DND-41 (cell line): ENCODE measurements at regions not wholly inside any gene's neighbourhood (a gene's known extent, or its start where the extent isn't known, plus 50 kb on each side); places are given as distances from the start of the nearest gene placed in this dataset.

Experiments used
- CTCF ChIP-seq: IDR thresholded peaks from 2 replicates; pipeline ENCODE4 v1.5.1; 2012; ENCODE audit warnings: borderline replicate concordance, low read length, moderate library complexity, mild to moderate bottlenecking; ENCODE audit not compliant: poor library complexity, severe bottlenecking; ENCODE audit errors: extremely low read depth
- EZH2 ChIP-seq: IDR thresholded peaks from 3 replicates; pipeline ENCODE4 v1.6.1; 2012; ENCODE audit warnings: borderline replicate concordance, low read depth, mild to moderate bottlenecking, moderate library complexity, low read length, inconsistent platforms; ENCODE audit not compliant: severe bottlenecking

DNA sequence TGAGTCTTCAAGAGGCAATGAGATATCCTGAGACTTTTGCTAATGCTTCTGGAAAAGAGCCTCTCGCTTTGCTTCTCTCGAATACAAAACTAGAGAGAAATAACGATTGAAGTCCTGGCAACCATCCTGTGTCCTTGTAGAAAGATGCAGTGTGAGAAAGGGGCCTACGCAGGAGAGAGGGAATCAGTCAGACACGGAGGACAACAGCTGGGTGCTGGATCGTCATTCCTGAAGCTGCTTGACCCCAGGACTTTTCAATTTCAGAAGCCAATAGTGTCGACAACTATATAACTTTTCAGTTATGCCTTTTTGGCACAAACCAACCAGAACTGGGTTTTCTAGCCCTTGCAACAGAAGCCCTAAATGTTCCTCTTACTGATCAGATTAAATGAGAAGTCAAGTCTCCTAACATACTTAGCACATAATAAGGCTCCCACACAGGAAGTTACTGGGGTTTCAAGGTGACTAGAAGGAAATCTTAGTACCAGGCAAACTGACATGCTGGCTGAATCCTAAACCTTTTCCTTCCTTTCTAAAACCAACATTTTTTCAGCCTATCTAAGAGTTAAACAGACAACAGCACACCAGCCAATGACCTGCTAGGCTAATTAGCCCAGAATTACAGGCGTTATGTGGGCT, 755.6 kb downstream of the MED13L start:
- TF ChIP-seq CTCF (no peak), EZH2 (no peak)
